Fibroblast of the aortic adventitia (primary cell): ENCODE measurements at regions not wholly inside any gene's neighbourhood (a gene's known extent, or its start where the extent isn't known, plus 50 kb on each side); places are given as distances from the start of the nearest gene placed in this dataset.
"Not testable (repeated sequence)": the region's sequence is repeated elsewhere in the genome, so short reads cannot be mapped to it uniquely, and the experiment has no call there.

Experiments used
- DNase-seq: peaks from one replicate; pipeline ENCODE4 v3.0.0-alpha.2; 2010; ENCODE audit warnings: low read depth
- H3K4me3 ChIP-seq: 2 replicates; pipeline ENCODE4 v1.5.1; 2011; ENCODE audit warnings: low read depth, mild to moderate bottlenecking, control low read depth, low read length, moderate library complexity
- TF ChIP-seq, protein P1 (sequence below): IDR thresholded peaks from 2 replicates; pipeline ENCODE4 v1.5.1; 2011; ENCODE audit warnings: mild to moderate bottlenecking, low read length, control low read depth, inconsistent platforms; ENCODE audit not compliant: insufficient read depth

DNA sequence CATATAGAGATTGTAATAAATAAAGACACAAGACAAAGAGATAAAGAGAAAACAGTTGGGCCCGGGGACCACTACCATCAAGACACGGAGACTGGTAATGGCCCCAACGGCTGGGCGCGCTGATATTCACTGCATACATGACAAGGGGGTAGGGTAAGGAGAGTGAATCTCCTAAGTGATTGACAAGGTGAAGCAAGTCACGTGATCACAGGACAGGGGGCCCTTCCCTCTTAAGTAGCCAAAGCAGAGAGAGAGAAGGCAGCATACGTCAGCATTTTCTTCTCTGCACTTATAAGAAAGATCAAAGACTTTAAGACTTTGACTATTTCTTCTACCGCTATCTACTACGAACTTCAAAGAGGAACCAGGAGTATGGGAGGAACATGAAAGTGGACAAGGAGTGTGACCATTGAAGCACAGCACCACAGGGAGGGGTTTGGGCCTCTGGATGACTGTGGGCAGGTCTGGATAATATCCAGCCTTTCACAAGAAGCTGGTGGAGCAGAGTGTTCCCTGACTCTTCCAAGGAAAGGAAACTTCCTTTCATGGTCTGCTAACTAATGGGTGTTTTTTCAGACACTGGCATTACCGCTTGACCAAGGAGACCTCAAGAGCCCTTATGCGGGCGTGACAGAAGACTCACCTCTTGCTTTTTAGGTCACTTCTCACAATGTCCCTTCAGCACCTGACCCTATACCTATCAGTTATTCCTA is 75.6 kb downstream of the MRPL39 start:
- DNase-seq, H3K4me3 ChIP-seq: not testable (repeated sequence)

DNA sequence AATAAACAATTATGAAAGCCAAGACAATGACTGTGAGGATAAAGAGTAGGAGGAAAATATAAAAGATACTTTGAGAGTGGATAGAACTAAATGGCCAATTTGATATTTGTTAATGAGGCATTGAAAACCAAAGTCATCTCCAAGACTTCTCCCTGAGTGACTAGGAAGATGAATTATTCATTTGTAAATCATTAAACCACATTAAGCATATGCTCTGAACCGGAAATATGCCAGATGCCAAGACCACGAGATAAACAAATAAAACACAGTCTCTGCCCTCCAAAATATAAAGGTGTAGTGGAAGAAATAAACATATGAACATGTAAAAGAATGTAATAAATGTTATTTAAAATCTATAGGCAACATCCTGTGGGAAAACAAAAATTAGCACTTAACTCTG is 78.8 kb downstream of the MRPL39 start:
- no peak for DNase-seq
- H3K4me3 ChIP-seq = no peak overlapping the region
- TF ChIP-seq, protein P1, sequence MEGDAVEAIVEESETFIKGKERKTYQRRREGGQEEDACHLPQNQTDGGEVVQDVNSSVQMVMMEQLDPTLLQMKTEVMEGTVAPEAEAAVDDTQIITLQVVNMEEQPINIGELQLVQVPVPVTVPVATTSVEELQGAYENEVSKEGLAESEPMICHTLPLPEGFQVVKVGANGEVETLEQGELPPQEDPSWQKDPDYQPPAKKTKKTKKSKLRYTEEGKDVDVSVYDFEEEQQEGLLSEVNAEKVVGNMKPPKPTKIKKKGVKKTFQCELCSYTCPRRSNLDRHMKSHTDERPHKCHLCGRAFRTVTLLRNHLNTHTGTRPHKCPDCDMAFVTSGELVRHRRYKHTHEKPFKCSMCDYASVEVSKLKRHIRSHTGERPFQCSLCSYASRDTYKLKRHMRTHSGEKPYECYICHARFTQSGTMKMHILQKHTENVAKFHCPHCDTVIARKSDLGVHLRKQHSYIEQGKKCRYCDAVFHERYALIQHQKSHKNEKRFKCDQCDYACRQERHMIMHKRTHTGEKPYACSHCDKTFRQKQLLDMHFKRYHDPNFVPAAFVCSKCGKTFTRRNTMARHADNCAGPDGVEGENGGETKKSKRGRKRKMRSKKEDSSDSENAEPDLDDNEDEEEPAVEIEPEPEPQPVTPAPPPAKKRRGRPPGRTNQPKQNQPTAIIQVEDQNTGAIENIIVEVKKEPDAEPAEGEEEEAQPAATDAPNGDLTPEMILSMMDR = no peak

DNA sequence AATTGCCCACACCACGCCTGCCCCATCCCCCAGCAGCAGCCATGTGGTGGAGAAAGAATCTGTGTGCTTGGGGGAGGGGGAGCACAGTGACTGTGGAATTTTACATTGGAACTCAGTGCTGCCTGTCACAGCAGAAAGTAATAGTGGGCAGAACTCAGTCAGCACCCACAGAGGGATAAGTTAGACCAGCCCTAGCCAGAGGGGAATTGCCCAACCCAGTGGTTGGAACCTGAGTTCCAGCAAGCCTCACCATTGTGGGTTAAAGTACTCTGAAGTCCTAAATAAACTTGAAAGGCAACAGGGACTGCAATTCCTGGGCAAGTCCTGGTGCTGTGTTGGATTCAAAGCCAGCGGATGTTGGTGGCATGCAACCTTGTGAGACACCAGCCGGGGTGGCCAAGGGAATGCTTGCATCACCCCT is 88.8 kb downstream of the MRPL39 start:
- no peak overlapping the region for H3K4me3 ChIP-seq
- TF ChIP-seq, protein P1 = no peak
- no peak for DNase-seq

DNA sequence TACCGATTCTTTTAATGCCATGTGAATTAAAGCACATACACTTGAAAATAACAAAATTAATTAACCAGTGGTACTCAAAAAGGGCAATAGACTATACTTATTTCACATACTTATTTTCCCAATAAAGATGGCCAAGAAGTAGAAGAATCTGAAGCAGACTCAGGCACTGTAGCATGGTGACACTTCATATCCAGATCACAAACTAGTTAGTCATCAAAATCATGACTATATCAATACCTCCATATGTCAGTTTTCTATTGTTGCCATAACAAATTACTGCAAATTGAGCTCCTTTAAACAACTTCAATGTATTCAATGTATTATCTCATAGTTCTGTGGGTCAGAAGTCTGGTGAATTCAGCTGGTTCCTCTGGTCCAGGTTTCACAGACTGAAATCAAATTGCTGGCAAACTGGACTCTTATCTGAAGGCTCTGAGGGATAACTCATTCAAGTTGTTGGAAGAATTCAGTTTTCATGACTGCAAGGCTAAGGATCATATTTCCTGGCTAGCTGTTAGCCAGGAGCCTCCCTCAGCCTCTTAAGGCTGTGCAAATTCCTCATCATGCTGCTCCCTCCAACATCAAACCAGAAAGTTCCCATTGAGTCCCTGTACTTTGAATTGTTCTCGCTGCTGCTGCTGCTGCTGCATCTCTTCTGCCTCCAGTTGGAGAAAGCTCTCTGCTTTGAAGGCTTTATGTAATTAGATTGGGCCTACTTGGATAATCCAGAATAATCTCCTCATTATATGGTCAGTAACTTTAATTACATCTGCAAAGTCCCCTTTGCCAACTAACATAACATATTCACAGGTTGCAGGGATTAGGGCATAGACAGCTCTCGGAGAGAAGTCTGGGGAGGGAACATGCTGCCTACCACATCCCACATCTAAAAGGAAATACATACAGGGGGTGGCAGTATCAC is 91.5 kb downstream of the MRPL39 start:
- no peak overlapping the region for H3K4me3 ChIP-seq
- peak; percentile 63 for DNase-seq
- TF ChIP-seq, protein P1 = no peak

DNA sequence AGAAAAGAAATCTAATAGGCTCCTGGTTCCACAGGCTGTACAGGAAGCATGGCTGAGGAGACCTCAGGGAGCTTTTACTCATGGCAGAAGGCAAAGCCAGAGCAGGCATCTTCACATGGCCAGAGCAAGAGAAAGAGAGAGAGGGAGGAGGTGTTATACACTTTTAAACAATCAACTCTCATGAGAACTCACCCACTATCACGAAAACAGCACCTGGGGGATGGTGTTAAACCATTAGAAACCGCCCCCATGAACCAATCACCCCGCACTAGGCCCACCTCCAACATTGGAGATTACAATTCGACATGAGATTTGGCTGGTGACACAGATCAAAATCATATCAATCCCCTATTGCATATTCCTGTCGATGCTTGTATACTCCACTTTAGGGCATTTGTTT is 93.5 kb downstream of the MRPL39 start:
- no peak overlapping the region for H3K4me3 ChIP-seq
- no peak for DNase-seq
- TF ChIP-seq, protein P1 = no peak

DNA sequence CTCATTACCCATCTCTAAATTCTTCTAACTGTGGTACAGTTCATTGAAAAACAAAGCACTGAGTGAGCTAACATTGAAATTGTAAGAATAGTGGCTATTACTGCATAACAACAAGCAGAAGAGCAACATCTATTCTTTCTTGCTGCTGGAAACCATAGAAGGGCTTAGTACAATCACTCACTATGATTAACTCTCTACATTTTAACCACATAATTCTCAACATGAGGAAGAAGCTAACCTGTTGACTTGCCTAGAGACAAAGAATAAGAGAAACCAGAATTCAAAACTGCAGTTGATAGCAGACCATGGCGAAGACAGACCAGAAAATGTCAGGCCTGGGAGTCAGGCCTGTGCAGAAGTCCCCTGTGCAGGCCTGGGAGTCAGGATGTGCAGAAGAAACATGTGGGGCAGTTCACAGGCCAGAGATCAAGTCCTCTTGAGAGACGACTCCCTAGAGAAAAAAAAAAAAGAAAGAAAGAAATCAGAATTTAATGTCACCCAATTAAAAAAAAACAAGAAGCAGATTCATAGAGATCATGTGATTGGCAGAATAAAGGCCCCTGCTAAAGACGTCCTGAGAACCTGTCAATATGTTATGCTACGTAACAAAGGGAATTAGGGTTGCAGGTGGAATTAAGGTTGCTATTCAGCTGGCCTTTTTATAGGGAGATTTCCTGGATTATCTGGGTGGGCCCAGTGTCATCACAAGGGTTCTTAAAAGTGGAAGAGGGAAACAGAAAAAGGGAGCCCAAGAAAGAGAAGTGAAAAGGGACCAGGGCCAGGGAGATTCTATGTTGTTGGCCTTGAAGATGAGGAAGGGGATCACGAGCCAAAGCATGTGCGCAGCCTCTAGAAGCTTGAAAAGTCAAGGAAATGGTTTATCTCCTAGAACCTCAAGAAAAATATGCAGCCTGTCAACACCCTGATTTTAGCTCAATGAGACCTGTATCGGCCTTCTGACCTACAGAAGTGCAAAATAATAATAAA is 94.9 kb downstream of the MRPL39 start:
- no peak for DNase-seq
- TF ChIP-seq, protein P1 = no peak
- H3K4me3 ChIP-seq = no peak overlapping the region

DNA sequence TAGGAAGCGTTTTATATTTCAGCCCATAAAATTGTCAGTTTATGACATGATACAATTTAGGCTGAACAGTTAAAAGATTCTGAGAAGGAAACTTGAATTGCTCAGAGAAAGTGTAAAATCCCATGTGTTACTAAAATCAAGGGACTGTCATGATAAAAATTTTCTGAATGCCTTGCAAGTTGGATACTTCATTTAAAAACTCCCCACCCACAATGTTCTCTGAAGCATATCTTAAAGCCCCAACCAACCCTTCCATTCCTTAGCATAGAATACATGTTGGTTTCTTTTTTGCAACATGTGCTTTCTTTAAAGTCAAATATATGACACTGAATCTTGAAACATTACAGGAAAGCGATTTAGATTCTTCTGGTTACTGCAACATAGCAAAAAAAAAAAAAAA is 97.4 kb downstream of the MRPL39 start:
- no peak overlapping the region for H3K4me3 ChIP-seq
- TF ChIP-seq, protein P1 = no peak
- DNase-seq = no peak
